ENCODE measurements at regions not wholly inside any gene's neighbourhood (a gene's known extent, or its start where the extent isn't known, plus 50 kb on each side); places are given as distances from the start of the nearest gene placed in this dataset.

- no peak for TF ChIP-seq CTCF (optimal IDR thresholded peaks at IDR 0.05 in 1 of 3, IDR thresholded peaks at IDR 0.05 in 1 of 3, conservative IDR thresholded peaks at IDR 0.05 in 1 of 3; ENCODE audit: extremely low read depth in 1 of 3, insufficient read depth in 2 of 3, low read length in 3 of 3)
- TF ChIP-seq EZH2 (IDR thresholded peaks at IDR 0.05; ENCODE audit: low read length), result no peak
Measured at GRCh38 chr14:78018283-78018682, 151.9 kb upstream of the NRXN3 start.

Data from keratinocyte (primary cell).